ENCODE measurements at regions not wholly inside any gene's neighbourhood (a gene's known extent, or its start where the extent isn't known, plus 50 kb on each side); places are given as distances from the start of the nearest gene placed in this dataset.

- TF ChIP-seq JUND (IDR thresholded peaks at IDR 0.05; ENCODE audit: low read depth), result no peak
- no peak for DNase-seq (ENCODE audit: low read depth in 1 of 2, low spot score in 1 of 2)
- in situ Hi-C loops (cut with HindIII; ENCODE audit: low pct_unique_long_range_greater_than_20kb, low sequenced_read_pairs), result no loop called here
Measured at GRCh38 chr6:106895703-106896040, 78.9 kb downstream of the CD24 start.

- no peak for TF ChIP-seq JUND (IDR thresholded peaks at IDR 0.05; ENCODE audit: low read depth)
- in situ Hi-C loops (cut with HindIII; ENCODE audit: low pct_unique_long_range_greater_than_20kb, low sequenced_read_pairs), result no loop called here
- DNase-seq (ENCODE audit: low read depth in 1 of 2, low spot score in 1 of 2), result no peak
Measured at GRCh38 chr6:106894978-106895702, 79.4 kb downstream of the CD24 start.

GRCh38 chr6:106892186-106892585 lies 82.3 kb downstream of the CD24 start:
- DNase-seq (ENCODE audit: low read depth in 1 of 2, low spot score in 1 of 2), result no peak
- TF ChIP-seq JUND (IDR thresholded peaks at IDR 0.05; ENCODE audit: low read depth), result no peak
- in situ Hi-C loops (cut with HindIII; ENCODE audit: low pct_unique_long_range_greater_than_20kb, low sequenced_read_pairs), result no loop called here

- TF ChIP-seq JUND (IDR thresholded peaks at IDR 0.05; ENCODE audit: low read depth), result no peak
- DNase-seq (ENCODE audit: low read depth in 1 of 2, low spot score in 1 of 2), result no peak
- in situ Hi-C loops (cut with HindIII; ENCODE audit: low pct_unique_long_range_greater_than_20kb, low sequenced_read_pairs), result no loop called here
Measured at GRCh38 chr6:106890447-106890846, 84.1 kb downstream of the CD24 start.

GRCh38 chr6:106889692-106890091 lies 84.8 kb downstream of the CD24 start:
- no peak for DNase-seq (ENCODE audit: low read depth in 1 of 2, low spot score in 1 of 2)
- no peak for TF ChIP-seq JUND (IDR thresholded peaks at IDR 0.05; ENCODE audit: low read depth)
- in situ Hi-C loops (cut with HindIII; ENCODE audit: low pct_unique_long_range_greater_than_20kb, low sequenced_read_pairs), result no loop called here

- in situ Hi-C loops (cut with HindIII; ENCODE audit: low pct_unique_long_range_greater_than_20kb, low sequenced_read_pairs), result no loop called here
- peak in 1 of 2 experiments; percentile 44 for DNase-seq (ENCODE audit: low read depth in 1 of 2, low spot score in 1 of 2)
- TF ChIP-seq JUND (IDR thresholded peaks at IDR 0.05; ENCODE audit: low read depth), result no peak
Measured at GRCh38 chr6:106886922-106887797, 87.4 kb downstream of the CD24 start.

GRCh38 chr6:106886081-106886843 lies 88.3 kb downstream of the CD24 start:
- DNase-seq (ENCODE audit: low read depth in 1 of 2, low spot score in 1 of 2), result no peak
- TF ChIP-seq JUND (IDR thresholded peaks at IDR 0.05; ENCODE audit: low read depth), result no peak
- in situ Hi-C loops (cut with HindIII; ENCODE audit: low pct_unique_long_range_greater_than_20kb, low sequenced_read_pairs), result no loop called here

GRCh38 chr6:106885679-106886078 lies 88.8 kb downstream of the CD24 start:
- in situ Hi-C loops (cut with HindIII; ENCODE audit: low pct_unique_long_range_greater_than_20kb, low sequenced_read_pairs), result no loop called here
- DNase-seq (ENCODE audit: low read depth in 1 of 2, low spot score in 1 of 2), result peak in 1 of 2 experiments; percentile 59
- no peak for TF ChIP-seq JUND (IDR thresholded peaks at IDR 0.05; ENCODE audit: low read depth)

GRCh38 chr6:106884576-106884975 lies 90.0 kb downstream of the CD24 start:
- TF ChIP-seq JUND (IDR thresholded peaks at IDR 0.05; ENCODE audit: low read depth), result no peak
- no peak for DNase-seq (ENCODE audit: low read depth in 1 of 2, low spot score in 1 of 2)
- in situ Hi-C loops (cut with HindIII; ENCODE audit: low pct_unique_long_range_greater_than_20kb, low sequenced_read_pairs), result no loop called here

GRCh38 chr6:106883808-106884262 lies 90.7 kb downstream of the CD24 start:
- in situ Hi-C loops (cut with HindIII; ENCODE audit: low pct_unique_long_range_greater_than_20kb, low sequenced_read_pairs), result no loop called here
- peak in 1 of 2 experiments; percentile 50 for DNase-seq (ENCODE audit: low read depth in 1 of 2, low spot score in 1 of 2)
- TF ChIP-seq JUND (IDR thresholded peaks at IDR 0.05; ENCODE audit: low read depth), result no peak

GRCh38 chr6:106882601-106883518 lies 91.7 kb downstream of the CD24 start:
- DNase-seq (ENCODE audit: low read depth in 1 of 2, low spot score in 1 of 2), result no peak

GRCh38 chr6:106882138-106882537 lies 92.4 kb downstream of the CD24 start:
- TF ChIP-seq JUND (IDR thresholded peaks at IDR 0.05; ENCODE audit: low read depth), result no peak
- no peak for DNase-seq (ENCODE audit: low read depth in 1 of 2, low spot score in 1 of 2)
- in situ Hi-C loops (cut with HindIII; ENCODE audit: low pct_unique_long_range_greater_than_20kb, low sequenced_read_pairs), result no loop called here

More at GRCh38 chr6:106882601-106883518, 91.7 kb downstream of the CD24 start:
- TF ChIP-seq JUND (IDR thresholded peaks at IDR 0.05; ENCODE audit: low read depth), result no peak
- in situ Hi-C loops (cut with HindIII; ENCODE audit: low pct_unique_long_range_greater_than_20kb, low sequenced_read_pairs), result no loop called here
